ENCODE measurements at regions not wholly inside any gene's neighbourhood (a gene's known extent, or its start where the extent isn't known, plus 50 kb on each side); places are given as distances from the start of the nearest gene placed in this dataset.

DNA sequence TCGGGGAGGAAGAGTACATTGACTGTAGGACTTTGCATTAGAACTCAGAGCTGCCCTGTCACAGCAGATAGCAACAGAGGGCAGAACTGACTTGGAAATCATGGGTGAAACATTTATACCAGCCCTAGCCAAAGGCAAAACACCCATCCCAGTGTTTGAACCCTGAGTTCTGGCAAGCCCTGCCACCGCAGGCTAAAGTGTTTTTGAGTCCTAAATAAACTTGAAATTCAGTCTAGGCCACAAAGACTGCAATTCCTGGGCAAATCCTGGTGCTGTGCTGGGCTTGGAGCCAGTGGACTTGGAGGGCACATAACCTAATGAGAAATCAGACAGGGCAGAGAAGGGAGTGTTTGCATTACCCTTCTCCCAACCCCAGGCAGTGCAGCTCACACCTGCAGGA lies 1015.7 kb downstream of the FSTL5 start:
- H3K4me1 ChIP-seq: no peaks in the 10 kb centered on the region
- no peaks in the 10 kb centered on the region for H3K36me3 ChIP-seq
- intact Hi-C loops (cut with DNase I): no loop called here
- H3K27me3 ChIP-seq: no peaks in the 10 kb centered on the region
- ATAC-seq (no peak), DNase-seq (no peak)
- H3K27ac ChIP-seq: no peak overlapping the region
- H3K9me3 ChIP-seq: peaks cover 0 to 8% of the 10 kb centered on the region in 2 donors
- TF ChIP-seq, protein P1, sequence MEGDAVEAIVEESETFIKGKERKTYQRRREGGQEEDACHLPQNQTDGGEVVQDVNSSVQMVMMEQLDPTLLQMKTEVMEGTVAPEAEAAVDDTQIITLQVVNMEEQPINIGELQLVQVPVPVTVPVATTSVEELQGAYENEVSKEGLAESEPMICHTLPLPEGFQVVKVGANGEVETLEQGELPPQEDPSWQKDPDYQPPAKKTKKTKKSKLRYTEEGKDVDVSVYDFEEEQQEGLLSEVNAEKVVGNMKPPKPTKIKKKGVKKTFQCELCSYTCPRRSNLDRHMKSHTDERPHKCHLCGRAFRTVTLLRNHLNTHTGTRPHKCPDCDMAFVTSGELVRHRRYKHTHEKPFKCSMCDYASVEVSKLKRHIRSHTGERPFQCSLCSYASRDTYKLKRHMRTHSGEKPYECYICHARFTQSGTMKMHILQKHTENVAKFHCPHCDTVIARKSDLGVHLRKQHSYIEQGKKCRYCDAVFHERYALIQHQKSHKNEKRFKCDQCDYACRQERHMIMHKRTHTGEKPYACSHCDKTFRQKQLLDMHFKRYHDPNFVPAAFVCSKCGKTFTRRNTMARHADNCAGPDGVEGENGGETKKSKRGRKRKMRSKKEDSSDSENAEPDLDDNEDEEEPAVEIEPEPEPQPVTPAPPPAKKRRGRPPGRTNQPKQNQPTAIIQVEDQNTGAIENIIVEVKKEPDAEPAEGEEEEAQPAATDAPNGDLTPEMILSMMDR (IDR thresholded peaks at IDR 0.05): no peak
- H3K4me3 ChIP-seq: no peak overlapping the region

DNA sequence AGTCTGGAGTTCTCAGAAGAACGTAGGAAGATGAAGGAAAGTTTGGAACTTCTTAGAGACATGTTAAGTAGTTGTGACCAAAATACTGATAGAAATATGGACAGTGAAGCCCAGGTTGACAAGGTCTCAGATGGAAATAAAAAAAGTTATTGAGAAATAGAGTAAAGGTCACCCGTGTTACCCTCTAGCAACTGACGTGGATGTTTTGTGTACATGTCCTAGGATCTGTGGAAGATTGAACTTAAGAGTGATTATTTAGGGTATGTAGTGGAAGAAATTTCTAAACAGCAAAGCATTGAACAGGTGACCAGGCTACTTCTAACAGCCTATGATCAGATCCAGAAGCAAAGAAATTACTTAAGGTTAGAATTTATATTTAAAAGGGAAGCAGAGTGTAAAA lies 1020.4 kb downstream of the FSTL5 start:
- Histone ChIP-seq H3K4me1 (no peaks in the 10 kb centered on the region), H3K36me3 (no peaks in the 10 kb centered on the region), H3K9me3 (peaks cover 0 to 14% of the 10 kb centered on the region in 2 donors), H3K27me3 (no peaks in the 10 kb centered on the region), H3K27ac (no peak overlapping the region), H3K4me3 (no peak overlapping the region)
- intact Hi-C loops (cut with DNase I): no loop called here
- DNase-seq: no peak
- no peak for ATAC-seq
- TF ChIP-seq, protein P1 (IDR thresholded peaks at IDR 0.05): no peak

GRCh38 chr4:161134795-161135194 lies 1029.0 kb downstream of the FSTL5 start:
- no peaks in the 10 kb centered on the region for H3K36me3 ChIP-seq
- no peaks in the 10 kb centered on the region for H3K27me3 ChIP-seq
- intact Hi-C loops (cut with DNase I): no loop called here
- H3K27ac ChIP-seq: no peak overlapping the region
- TF ChIP-seq, protein P1 (IDR thresholded peaks at IDR 0.05): no peak
- no peak overlapping the region for H3K4me3 ChIP-seq
- ATAC-seq (no peak), DNase-seq (no peak)
- H3K4me1 ChIP-seq: no peaks in the 10 kb centered on the region
- H3K9me3 ChIP-seq: peaks cover 0 to 12% of the 10 kb centered on the region in 2 donors

- H3K36me3 ChIP-seq: no peaks in the 10 kb centered on the region
- no peak overlapping the region for H3K27ac ChIP-seq
- H3K27me3 ChIP-seq: no peaks in the 10 kb centered on the region
- ATAC-seq: no peak
- peaks cover 0 to 11% of the 10 kb centered on the region in 2 donors for H3K9me3 ChIP-seq
- TF ChIP-seq, protein P1 (IDR thresholded peaks at IDR 0.05): no peak
- H3K4me1 ChIP-seq: no peaks in the 10 kb centered on the region
- H3K4me3 ChIP-seq: no peak overlapping the region
- intact Hi-C loops (cut with DNase I): no loop called here
- no peak for DNase-seq
Measured at GRCh38 chr4:161133586-161134276, 1030.1 kb downstream of the FSTL5 start.

GRCh38 chr4:161132715-161133425 lies 1030.9 kb downstream of the FSTL5 start:
- TF ChIP-seq, protein P1 (IDR thresholded peaks at IDR 0.05): no peak
- H3K4me3 ChIP-seq: no peak overlapping the region
- peaks cover 0 to 3% of the 10 kb centered on the region in 2 donors for H3K9me3 ChIP-seq
- H3K36me3 ChIP-seq: no peaks in the 10 kb centered on the region
- no peaks in the 10 kb centered on the region for H3K4me1 ChIP-seq
- intact Hi-C loops (cut with DNase I): no loop called here
- no peak for DNase-seq
- no peak overlapping the region for H3K27ac ChIP-seq
- no peaks in the 10 kb centered on the region for H3K27me3 ChIP-seq
- ATAC-seq: no peak
